ENCODE measurements at regions not wholly inside any gene's neighbourhood (a gene's known extent, or its start where the extent isn't known, plus 50 kb on each side); places are given as distances from the start of the nearest gene placed in this dataset.
"Not testable (repeated sequence)": the region's sequence is repeated elsewhere in the genome, so short reads cannot be mapped to it uniquely, and the experiment has no call there.

DNA sequence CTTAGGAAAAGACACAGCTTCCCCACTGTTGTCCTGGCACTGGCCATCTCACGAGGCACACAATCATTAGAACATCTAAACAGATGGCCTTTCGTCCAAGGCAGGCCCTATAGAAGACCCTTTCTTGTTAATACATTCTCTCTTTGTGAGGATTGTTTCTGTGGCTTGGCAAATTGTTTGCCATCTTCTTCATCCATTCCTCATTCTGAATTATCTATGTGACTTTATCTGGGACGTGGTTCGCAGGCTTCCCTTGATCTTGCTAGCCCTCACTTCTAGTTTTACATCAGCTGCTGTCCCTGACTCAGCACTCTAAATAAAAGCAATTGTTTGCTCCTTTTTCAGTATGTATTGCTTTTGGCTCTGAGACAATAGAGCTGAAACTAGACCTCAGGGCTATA lies 101.1 kb upstream of the ZC3H11B start:
- DNase-seq: no peak

DNA sequence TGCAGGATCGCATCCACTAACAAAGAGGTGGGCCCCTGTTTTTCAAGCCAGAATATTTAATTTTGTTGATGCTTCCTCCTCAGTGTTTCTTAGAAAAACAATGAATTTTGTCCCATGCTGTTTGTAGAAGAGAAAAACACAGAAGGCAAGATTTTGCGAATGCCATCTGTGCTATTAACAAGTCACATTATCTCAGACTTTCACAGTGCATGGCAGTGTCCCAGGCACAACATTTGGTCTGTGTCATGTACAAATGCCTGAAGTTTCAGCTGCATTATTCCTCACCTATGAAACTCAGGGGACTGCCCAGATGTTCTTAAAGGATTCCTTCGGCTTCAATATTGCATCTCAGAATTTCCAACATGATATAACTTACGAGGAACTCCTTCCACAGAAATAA lies 99.6 kb upstream of the ZC3H11B start:
- no peak for DNase-seq

DNA sequence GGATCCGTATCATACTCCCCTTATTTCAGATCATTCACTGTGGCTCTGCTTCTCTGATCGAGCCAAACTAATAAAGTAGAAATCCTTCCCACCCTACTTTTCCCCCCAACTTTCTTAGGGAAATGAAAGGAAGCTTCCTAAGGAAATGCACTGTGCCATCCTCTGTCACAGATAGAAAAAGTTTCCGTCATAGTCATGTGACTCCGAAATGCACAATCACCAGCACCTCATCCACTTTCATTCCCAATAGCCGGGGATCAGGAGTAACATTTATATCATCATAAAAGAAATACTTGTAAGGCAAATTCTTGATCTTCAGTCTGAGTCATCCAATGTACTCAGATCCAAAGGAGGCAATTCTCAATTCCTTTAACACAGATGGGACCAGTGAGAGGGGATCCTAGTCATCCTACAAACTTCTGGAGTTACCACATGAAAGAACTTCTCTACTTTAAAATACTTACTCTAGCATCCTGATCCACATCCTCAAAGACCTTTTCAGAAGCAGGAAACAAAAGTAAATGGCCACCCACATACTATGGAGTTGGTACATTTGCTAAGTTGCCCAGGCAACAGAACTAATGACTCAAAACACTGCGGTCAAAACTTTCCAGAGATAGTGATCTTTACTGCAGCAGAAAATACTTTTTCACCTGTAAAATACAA lies 97.8 kb upstream of the ZC3H11B start:
- no peak for DNase-seq

DNA sequence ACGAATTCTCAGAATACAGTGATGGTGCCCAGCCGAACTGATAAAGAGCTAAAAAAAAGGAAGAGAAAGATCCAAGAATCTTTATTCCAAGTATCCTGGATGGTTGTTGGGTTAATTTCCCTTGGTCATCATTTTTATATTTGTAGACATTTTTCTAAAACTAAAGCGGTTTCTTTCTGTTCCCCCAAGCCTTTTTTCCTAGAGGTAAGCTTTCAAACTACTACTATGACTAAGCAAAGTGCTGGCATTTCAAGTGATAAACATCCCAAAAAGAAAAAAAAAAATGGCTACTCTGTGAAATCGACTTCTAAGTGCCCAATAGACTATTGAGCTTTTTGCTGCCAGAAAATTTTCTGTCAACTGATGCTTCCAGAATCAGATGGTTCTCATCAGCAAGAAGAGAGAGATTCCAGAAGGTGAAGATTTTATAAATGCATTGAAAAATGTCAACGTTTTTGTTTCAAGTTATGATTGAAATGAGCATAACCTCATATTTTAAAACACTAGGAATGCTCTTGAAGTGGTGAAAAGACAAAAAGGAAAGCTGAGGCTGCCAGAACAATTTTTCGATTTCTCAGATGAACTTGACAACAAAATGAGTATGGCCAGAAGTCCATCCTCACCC lies 96.1 kb upstream of the ZC3H11B start:
- DNase-seq: no peak

DNA sequence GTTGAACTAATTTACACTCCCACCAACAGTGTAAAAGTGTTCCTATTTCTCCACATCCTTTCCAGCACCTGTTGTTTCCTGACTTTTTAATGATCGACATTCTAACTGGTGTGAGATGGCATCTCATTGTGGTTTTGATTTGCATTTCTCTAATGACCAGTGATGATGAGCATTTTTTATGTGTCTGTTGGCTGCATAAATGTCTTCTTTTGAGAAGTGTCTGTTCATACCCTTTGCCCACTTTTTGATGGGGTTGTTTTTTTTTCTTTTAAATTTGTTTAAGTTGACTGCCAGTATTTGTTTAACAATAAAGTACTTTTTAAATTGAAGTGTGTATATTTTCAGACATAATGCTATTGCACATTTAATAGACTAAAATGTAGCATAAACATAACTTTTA lies 95.0 kb upstream of the ZC3H11B start:
- DNase-seq: not testable (repeated sequence)

DNA sequence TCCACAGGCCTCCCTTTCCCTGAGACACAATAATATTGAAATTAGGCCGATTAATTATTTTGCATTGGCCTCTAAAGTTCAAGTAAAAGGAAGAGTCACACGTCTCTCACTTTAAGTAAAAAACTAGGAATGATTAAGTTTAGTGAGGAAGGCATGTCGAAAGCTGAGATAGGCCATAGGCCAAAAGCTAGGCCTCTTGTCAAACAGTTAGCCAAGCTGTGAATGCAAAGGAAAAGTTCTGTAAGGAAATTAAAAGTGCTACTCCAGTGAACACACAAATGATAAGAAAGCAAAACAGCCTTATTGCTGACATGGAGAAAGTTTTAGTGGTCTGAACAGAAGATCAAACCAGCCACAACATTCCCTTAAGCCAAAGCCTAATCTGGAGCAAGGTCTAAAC lies 91.4 kb upstream of the ZC3H11B start:
- DNase-seq: not testable (repeated sequence)

DNA sequence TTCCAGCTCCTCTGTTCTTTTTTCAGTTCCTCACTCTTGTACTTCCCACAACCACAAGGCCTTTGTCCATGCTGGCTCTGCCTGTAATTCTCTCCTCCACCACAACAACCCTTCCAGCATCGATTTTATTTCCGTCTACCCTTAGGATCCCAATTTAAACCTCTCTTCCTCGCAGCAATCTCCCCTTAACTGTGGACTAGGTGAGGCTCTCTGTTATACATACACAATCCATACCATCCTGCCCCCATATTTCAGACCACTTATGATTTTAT lies 90.4 kb upstream of the ZC3H11B start:
- no peak for DNase-seq

DNA sequence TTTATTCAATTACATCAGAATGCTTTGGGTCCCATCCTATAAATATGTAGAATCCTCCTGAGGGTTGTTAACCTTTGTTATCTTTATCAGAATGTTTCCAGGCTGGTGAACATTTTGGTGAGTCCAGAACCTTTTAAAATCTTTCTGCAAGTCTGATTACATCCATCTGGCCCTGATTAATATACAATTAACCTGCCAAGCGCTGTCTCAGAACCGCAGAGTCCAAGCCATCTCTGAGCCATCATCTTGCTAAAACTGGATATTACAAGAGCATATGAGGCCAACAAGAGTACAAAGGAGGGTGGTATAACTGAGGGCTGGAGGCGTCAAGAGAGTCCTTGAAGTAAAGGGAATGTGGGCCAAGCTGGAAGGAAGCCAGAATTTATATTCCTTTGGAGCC lies 88.6 kb upstream of the ZC3H11B start:
- no peak for DNase-seq

DNA sequence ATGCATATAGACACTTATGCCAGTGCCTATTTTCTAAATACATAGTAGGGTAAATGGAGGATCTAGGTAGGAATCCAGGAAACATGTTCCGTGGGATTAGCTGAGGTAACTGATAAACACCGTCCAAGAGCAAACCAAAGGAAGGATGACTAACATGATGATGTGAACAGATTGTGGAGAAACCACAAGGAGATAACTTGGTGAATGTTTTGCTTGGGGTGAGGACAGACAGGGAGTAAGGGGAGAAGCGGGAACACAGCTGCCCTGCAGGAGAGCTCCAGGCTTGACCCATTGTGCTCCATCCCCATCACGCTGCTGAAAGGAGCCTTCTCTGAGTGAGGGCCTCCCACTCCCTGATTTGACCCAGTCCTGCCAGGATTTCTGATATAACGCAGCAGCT lies 87.0 kb upstream of the ZC3H11B start:
- no peak for DNase-seq

DNA sequence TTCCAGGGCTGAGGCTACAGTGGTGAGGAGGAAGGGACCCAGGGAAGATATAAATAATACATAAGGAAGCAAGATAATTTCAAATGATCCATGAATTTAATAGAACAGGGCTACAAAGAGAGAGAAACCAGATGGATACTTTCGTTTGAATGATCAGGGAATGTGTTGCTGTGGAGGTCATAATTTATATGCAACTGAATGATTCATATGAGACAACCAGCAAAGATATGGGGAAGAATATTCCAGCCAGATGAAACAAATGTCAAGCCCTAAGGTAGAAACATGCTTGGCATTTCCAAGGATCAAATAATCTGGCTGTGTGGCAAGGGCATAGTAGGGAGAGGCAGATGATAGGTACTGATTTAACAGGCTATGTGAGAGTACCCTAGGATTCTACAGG lies 84.8 kb upstream of the ZC3H11B start:
- no peak for DNase-seq

DNA sequence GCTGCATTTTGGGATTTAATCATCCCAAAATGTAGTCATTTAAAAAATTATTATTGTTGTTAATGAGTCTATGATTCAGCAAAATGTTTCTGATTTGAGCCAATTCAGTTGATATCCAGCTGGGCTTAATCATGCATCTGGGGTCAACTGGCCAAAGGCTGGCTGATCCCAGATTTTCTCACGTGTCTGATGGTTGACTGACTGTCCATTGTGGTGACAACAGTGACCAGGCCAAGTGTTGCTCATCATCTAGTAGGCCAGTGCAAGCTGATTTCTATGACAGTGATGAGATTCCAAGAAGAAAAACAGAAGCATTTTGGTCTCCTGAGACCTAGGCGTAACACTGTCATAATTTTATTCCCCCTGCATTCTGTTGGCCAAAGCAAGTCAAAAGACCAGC lies 80.1 kb upstream of the ZC3H11B start:
- no peak for DNase-seq

DNA sequence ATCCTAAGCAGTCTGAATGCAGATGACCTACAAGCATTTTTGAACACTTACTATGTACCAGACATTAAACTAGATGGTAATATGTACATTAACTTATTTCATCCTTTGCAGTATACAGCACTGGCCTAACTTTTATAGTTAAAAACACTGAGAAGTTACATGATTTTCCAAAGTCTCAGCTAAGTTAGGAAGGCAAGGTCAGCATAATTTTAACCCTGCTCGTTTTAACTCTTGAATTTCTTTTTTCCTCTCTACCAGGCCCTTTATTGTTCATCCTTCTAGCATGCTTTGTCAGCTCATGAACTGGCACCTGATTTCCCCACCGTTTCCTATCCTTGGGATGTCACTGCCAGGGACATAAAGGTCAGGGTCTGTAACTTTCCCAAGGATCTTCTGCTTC lies 76.9 kb upstream of the ZC3H11B start:
- no peak for DNase-seq

DNA sequence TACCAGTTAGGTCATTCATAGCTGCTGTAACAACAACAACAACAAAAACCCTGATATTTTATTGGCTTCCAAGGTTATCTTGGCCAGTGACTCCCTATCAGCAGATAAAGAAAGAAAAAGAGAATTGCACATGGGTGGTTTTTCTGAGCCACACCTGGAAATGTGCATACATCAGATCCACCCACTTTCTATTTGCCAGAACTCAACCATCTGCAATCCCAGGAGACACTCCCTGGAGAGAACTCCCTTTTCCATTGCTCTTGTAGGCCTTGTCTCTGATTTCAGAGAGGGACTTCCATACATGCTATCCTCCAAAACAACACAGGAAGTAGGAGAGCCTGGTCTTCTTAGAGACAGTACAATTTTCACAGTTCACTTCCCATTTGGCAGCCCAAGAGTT lies 74.9 kb upstream of the ZC3H11B start:
- no peak for DNase-seq

DNA sequence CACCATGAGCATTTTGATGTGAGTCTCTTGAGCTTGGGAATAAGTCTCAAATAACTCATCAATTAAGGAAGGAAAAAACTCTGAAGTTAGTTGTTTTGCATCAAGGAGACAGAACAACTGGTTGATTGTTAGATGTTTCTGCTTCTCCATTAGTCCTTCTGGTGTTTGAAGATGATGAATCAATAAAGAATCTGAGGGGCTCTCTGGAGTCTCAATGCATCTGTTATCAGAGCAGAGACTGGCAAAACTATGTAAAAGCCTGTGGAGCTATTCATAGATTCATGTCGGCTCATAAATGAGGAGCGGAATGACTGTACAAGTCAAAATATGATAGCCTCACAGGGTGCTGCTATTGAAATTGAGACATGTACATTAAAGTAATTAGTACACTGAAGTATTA lies 73.3 kb upstream of the ZC3H11B start:
- DNase-seq: no peak

DNA sequence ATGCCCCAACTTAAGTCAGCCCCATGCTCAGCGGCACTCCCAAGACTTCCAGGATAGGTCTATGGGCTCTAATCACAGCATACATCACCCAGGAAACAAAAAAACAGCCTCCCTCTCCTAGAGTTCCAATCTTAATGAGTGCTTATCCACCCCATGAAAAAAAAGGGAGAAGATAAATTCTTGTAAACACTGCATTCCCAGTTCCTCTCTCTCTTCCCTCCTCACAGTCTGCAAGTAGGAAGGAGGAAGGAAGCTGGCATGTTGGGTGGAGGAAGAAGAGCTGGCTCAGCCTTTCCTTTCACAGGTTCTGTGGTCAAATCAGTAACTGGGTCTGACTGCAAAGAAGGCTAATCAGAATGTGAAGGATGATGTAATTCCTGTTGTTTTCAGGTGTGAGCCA lies 69.9 kb upstream of the ZC3H11B start:
- DNase-seq: no peak

DNA sequence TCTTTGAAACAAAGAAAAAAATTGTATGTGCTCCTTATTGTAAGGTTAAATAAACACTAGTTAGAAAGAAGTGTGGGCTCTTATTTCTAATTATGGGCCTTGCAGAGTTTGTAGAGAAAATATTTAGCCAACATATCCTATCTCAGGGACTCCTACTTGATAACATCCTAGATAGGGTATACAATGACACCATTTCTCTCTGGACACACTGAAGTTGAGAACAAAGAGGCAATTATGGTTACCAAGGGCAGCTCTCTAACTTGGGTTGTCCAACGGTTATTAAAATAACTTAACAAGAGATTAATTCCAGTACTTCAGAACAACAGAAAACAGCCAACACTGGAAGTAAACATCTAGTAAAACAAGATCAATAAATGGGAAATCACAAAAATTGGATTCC lies 69.0 kb upstream of the ZC3H11B start:
- no peak for DNase-seq

DNA sequence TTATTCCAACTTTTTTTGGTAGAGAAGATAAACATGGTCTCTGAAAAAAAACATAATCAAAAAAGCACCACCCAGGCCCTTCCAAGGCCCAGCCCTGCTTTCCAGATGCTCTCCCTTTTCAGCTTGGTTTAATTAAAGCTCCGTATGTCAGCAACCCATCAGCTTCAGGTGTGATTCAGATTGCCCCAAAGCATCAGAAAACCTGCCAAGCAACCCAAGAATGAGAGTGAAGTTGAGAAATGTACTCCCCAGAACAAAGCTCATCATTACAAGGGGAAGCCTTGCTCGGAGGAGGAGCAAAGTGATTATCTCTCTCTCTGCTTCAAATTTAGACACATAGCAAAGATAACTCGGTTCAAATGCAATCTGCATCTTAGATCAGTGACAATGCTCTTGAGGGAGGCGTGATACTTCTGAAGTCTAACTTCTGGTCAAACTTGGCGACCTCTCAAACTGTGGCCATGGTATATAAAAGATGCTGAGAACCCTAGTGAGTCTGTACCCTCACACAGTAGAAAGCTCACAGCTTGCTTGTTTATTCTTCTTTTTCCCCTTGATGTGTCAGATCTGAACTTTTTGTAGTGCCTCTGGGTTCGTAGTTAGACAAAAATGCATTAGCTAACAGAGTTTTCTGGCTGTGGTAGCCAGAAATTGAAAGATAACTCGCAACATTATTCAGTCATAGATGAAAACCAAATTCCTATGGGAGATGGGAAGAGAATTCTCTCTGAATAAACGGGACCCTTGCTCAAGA lies 63.3 kb upstream of the ZC3H11B start:
- no peak for DNase-seq

DNA sequence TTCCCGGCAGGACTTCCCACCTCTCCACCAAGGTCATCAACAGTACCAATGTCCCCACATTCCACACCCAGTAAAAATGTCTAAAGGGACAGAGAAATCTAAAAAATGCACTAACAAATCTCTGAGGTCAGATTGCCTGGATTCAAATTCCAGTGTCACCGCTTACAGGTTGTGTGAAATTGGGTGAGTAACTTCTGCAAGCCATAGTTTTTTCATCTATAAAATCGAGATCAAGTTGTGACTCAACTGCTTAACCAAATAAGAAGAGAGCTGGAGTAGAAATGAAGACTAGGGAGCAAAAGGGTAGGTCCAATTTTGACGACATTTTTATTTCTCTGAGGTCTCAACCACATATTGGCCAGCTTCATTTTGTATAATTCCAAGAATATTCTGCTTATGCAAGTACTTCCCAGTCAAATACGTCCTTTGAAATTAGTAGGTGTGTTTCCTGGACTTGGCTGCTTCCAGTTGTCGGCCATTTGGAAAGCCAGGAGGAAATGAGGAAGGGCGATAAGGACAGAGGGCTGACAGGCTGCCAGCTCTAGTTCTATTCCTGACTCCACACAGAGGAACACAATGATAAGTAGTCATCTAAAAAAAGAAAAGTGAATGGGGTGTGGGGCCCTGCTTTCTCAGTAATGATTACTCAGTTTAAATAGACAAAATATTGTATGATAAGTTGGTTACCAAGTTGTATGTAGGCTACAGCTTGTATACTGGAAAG lies 57.7 kb upstream of the ZC3H11B start:
- no peak for DNase-seq

DNA sequence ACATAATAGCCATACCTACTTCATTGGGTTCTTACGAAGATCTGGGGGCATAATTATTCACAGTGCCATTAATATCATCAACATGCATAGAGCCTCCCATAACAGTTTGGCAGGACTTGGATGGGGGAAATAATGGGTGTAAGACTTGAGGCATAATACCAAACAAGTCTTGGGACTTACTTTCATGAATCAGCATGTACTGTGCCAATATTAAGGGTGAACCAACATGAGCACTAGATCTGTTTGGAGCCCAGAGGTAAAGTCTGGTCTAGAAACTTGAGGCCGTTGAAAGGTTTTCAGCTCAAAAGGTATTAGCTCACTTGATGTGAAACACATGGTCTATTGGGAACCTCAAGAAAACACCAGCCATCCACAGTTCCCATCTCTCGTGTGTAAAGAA lies 56.7 kb upstream of the ZC3H11B start:
- no peak for DNase-seq

DNA sequence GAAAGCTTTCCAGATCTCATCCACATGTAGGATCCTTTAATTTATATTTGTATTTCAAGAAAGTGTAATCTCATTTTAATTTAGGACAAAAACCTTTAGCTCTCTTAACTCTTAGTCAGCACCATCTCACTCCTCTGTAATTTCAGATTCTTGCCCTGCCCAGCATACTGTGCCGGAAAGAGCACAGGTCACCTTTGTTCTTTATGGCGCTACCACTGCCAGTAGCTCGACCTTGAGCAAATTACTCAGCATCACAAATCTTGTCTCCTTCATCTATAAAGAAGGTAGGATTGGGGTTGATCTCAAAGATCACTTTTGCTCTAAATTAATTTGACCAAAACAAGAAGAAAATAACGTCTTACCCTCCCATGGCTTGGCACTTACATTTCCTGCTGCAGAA lies 56.1 kb upstream of the ZC3H11B start:
- DNase-seq: no peak

DNA sequence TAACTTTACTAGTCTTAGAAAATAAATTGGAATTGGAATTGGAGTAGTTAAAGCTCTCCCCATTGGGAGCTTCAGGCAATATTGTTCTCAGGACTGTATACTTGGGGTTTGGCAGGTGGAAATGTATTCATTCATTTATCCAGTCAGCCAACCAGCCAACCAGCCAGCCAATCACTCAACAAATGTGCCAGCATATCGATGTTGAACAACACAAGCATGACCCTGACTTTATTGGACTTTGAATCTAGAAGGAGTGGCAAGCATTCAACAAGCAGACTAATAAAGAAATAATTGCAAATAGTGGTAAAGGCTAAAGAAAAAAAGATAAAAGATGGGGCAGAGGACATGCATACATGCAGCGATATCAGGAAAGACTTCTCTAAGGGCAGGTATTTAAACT lies 55.5 kb upstream of the ZC3H11B start:
- no peak for DNase-seq

DNA sequence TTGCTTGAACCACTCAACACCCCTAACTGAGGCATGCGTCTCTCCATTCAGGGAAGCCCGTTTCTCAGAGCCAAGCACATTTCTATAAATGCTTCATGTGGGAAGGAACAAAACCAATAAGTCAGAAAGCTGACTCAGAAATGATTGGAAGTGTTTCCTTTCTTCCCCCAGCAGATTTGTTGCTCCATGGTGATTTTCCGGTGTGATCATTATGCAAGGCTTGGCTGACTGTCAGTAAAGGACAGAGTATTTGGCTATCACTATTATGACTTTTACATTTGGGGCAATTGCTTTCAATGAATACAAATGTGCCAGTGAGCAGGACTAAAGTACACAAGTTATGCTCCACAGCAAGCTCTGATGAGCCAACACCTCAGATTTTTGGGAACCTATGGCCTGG lies 53.3 kb upstream of the ZC3H11B start:
- DNase-seq: no peak

DNA sequence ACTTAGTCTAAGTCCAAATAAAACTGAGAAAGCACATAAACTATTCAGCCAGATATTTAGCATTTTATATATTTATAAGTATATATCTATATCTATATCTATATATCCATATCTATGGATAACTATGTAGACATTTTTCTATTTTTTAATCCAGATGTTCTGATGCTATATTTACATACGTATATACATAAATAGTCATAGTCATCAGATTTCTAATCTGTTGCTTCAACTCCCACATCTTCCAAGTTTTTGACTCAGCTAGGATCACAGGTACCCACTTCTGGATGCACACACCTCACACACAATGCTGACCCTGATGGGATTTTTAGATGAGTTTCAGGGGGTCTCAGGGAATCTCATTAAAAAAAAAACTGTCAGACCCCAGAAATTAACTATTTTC lies 52.2 kb upstream of the ZC3H11B start:
- no peak for DNase-seq
